ENCODE measurements at regions not wholly inside any gene's neighbourhood (a gene's known extent, or its start where the extent isn't known, plus 50 kb on each side); places are given as distances from the start of the nearest gene placed in this dataset.

DNA sequence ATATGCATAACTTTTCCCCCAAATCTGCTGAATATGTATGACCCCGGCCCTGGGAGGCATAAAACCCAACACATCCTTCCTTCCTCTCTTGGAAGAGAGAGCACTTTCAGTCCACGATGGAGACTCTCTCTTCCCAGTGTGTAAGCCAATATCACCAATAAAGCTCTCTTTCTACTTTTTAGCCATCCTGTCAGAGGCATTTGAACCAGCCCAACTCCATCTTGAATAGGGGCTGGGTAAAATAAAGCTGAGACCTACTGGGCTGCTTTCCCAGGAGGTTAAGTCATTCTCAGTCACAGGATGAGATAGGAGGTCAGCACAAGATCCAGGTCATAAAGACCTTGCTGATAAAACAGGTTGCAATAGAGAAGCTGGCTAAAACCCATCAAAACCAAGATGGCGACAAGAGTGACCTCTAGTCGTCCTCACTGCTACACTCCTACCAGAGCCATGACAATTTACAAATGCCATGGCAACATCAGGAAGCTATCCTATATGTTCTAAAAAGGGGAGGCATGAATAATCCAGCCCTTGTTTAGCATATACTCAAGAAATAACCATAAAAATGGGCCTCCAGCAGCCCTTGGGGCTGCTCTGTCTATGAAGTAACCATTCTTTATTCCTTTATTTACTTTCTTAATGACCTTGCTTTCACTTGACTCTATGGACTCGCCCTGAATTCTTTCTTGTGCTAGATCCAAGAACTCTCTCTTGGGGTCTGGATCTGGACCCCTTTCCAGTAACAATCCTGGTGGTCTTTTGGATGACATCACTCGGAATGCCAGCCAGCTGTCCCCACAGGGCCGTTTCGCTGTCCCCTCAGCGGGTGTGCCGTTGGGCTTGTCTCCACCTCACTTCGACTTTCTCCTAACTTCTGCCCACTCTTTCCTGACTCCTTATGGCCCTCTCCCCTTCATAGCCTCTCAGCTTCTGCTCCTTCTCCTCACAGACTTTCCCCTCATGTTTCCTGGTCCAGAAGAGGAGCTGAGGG, 53.4 kb upstream of the NKD1 start:
- H3K4me3 ChIP-seq (ENCODE audit: low read length in 3 of 3) = no peak overlapping the region
- no peaks in the 10 kb centered on the region for H3K36me3 ChIP-seq (ENCODE audit: control insufficient read depth in 2 of 3, insufficient read depth in 3 of 3, low read length in 3 of 3)
- DNase-seq = no peak
- no peaks in the 10 kb centered on the region for H3K27me3 ChIP-seq (ENCODE audit: control insufficient read depth, insufficient read depth, low read length)
- H3K27ac ChIP-seq (ENCODE audit: low read depth in 2 of 2, low read length in 2 of 2) = no peak overlapping the region
- H3K4me1 ChIP-seq (ENCODE audit: control insufficient read depth in 2 of 3, insufficient read depth in 2 of 3, low read depth in 1 of 3, low read length in 3 of 3) = no peaks in the 10 kb centered on the region
- H3K9ac ChIP-seq (ENCODE audit: low read length in 3 of 3) = no peak overlapping the region
- FAIRE-seq = no peak
- intact Hi-C loops (cut with DNase I) = no loop called here
- TF ChIP-seq, protein P1, sequence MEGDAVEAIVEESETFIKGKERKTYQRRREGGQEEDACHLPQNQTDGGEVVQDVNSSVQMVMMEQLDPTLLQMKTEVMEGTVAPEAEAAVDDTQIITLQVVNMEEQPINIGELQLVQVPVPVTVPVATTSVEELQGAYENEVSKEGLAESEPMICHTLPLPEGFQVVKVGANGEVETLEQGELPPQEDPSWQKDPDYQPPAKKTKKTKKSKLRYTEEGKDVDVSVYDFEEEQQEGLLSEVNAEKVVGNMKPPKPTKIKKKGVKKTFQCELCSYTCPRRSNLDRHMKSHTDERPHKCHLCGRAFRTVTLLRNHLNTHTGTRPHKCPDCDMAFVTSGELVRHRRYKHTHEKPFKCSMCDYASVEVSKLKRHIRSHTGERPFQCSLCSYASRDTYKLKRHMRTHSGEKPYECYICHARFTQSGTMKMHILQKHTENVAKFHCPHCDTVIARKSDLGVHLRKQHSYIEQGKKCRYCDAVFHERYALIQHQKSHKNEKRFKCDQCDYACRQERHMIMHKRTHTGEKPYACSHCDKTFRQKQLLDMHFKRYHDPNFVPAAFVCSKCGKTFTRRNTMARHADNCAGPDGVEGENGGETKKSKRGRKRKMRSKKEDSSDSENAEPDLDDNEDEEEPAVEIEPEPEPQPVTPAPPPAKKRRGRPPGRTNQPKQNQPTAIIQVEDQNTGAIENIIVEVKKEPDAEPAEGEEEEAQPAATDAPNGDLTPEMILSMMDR (IDR thresholded peaks at IDR 0.05; ENCODE audit: borderline replicate concordance, extremely low read depth, insufficient read depth) = no peak
- H3K9me3 ChIP-seq (ENCODE audit: control insufficient read depth in 2 of 3, insufficient read depth in 1 of 3, low read length in 3 of 3) = no peaks in the 10 kb centered on the region

DNA sequence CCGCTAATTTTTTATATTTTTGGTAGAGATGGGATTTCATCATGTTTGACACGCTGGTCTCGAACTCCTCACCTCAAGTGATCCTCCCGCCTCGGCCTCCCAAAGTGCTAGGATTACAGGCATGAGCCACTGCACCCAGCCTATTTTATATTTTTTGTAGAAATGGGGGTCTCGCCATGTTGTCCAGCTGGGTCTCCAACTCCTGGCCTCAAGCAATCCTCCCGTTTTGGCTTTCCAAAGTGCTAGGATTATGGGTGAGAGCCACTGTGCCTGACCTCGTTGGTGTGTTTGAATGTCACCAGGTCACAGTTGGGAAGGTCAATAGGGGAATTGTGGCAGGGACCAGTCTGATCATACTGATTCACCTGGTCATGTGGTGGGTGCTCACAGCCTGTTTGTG, 56.7 kb upstream of the NKD1 start:
- Histone ChIP-seq H3K9ac (ENCODE audit: low read length in 3 of 3) (no peak overlapping the region), H3K9me3 (ENCODE audit: control insufficient read depth in 2 of 3, insufficient read depth in 1 of 3, low read length in 3 of 3) (no peaks in the 10 kb centered on the region), H3K36me3 (ENCODE audit: control insufficient read depth in 2 of 3, insufficient read depth in 3 of 3, low read length in 3 of 3) (no peaks in the 10 kb centered on the region), H3K4me1 (ENCODE audit: control insufficient read depth in 2 of 3, insufficient read depth in 2 of 3, low read depth in 1 of 3, low read length in 3 of 3) (no peaks in the 10 kb centered on the region), H3K4me3 (ENCODE audit: low read length in 3 of 3) (no peak overlapping the region), H3K27me3 (ENCODE audit: control insufficient read depth, insufficient read depth, low read length) (no peaks in the 10 kb centered on the region), H3K27ac (ENCODE audit: low read depth in 2 of 2, low read length in 2 of 2) (no peak overlapping the region)
- intact Hi-C loops (cut with DNase I) = no loop called here
- TF ChIP-seq, protein P1 (IDR thresholded peaks at IDR 0.05; ENCODE audit: borderline replicate concordance, extremely low read depth, insufficient read depth) = no peak
- FAIRE-seq (no peak), DNase-seq (no peak)

DNA sequence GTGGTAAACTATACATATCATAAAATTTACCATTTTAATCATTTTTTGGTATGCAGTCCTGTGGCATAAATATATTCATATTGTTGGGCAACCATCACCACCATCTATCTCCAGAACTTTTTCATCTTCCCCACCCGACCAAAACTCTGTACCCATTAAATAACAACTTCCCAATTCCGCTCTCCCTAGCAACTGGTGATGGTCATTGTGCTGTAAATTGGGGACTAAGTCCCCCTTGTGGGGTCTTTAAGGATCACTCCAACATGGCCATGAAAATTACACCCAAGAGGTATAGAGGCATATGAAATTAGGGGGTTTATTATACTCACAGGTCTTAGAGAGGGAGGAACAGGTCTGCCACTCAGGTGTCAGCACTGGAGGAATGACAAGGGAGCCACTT, 57.4 kb upstream of the NKD1 start:
- TF ChIP-seq, protein P1 (IDR thresholded peaks at IDR 0.05; ENCODE audit: borderline replicate concordance, extremely low read depth, insufficient read depth) = no peak
- H3K4me3 ChIP-seq (ENCODE audit: low read length in 3 of 3) = no peak overlapping the region
- no peak overlapping the region for H3K27ac ChIP-seq (ENCODE audit: low read depth in 2 of 2, low read length in 2 of 2)
- peaks cover 0 to 1% (median 0%) of the 10 kb centered on the region in 3 donors for H3K9me3 ChIP-seq (ENCODE audit: control insufficient read depth in 2 of 3, insufficient read depth in 1 of 3, low read length in 3 of 3)
- DNase-seq (no peak), FAIRE-seq (no peak)
- no peaks in the 10 kb centered on the region for H3K4me1 ChIP-seq (ENCODE audit: control insufficient read depth in 2 of 3, insufficient read depth in 2 of 3, low read depth in 1 of 3, low read length in 3 of 3)
- intact Hi-C loops (cut with DNase I) = no loop called here
- H3K27me3 ChIP-seq (ENCODE audit: control insufficient read depth, insufficient read depth, low read length) = no peaks in the 10 kb centered on the region
- H3K9ac ChIP-seq (ENCODE audit: low read length in 3 of 3) = no peak overlapping the region
- no peaks in the 10 kb centered on the region for H3K36me3 ChIP-seq (ENCODE audit: control insufficient read depth in 2 of 3, insufficient read depth in 3 of 3, low read length in 3 of 3)
